GM12872 (cell line): ENCODE measurements at regions not wholly inside any gene's neighbourhood (a gene's known extent, or its start where the extent isn't known, plus 50 kb on each side); places are given as distances from the start of the nearest gene placed in this dataset.

Source experiments
- TF ChIP-seq, protein P1 (sequence below): IDR thresholded peaks from 3 replicates; pipeline ENCODE4 v1.5.1; 2011; ENCODE audit warnings: low read depth, mild to moderate bottlenecking, low read length, moderate library complexity; ENCODE audit not compliant: insufficient read depth

DNA sequence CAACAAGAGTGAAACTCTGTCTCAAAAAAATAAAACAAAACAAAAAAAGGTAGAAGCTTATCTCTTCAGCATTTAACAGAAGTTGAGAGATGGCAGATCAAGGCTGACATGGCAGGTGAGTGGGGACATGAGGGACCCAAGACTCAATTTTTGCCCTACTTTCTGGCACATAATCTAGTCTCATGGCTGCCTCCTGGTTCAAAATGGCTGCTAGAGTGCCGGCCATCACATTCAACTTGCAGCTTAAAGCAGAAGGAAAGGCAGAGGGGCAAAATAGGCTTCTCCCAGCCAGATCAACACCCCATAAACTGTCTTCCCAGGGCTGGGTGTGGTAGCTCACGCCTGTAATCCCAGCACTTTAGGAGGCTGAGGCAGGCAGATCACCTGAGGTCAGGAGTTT is 784.9 kb downstream of the MED13L start:
- TF ChIP-seq, protein P1, sequence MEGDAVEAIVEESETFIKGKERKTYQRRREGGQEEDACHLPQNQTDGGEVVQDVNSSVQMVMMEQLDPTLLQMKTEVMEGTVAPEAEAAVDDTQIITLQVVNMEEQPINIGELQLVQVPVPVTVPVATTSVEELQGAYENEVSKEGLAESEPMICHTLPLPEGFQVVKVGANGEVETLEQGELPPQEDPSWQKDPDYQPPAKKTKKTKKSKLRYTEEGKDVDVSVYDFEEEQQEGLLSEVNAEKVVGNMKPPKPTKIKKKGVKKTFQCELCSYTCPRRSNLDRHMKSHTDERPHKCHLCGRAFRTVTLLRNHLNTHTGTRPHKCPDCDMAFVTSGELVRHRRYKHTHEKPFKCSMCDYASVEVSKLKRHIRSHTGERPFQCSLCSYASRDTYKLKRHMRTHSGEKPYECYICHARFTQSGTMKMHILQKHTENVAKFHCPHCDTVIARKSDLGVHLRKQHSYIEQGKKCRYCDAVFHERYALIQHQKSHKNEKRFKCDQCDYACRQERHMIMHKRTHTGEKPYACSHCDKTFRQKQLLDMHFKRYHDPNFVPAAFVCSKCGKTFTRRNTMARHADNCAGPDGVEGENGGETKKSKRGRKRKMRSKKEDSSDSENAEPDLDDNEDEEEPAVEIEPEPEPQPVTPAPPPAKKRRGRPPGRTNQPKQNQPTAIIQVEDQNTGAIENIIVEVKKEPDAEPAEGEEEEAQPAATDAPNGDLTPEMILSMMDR, result no peak

DNA sequence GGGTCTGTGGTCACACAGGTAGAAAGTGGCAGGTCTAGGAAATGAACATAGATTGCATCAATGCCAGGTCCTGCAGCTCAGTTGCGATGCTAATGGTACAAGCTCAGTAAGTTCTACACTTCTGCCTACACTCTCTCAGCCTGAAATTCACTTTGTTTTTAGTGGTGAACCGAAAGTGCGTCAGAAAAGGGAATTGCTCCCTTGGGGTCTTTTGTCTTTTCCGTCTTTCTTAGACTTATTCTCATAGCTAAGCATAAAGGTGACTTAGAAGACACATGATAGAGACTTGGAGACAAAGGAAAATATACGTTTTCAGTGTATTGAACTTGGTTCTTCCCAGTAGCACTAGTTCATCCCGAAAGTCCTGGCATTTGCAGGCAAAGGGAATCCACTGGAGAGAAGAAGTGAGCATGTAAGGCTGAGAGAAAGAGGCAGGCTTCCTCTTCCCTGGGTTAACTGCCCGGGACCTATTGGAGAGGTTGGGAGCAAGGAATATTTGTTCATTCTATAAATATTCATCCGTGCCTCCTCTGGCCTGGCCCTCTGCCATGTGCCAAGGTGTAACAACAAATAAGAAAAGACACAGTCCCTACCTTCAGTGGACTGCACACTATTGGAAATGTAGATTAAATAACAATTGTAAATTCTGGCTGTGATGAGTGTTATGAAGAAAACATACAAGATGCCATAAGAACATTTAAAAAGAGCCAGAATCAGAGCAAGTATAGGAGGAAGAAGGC is 785.8 kb downstream of the MED13L start:
- TF ChIP-seq, protein P1, result no peak

DNA sequence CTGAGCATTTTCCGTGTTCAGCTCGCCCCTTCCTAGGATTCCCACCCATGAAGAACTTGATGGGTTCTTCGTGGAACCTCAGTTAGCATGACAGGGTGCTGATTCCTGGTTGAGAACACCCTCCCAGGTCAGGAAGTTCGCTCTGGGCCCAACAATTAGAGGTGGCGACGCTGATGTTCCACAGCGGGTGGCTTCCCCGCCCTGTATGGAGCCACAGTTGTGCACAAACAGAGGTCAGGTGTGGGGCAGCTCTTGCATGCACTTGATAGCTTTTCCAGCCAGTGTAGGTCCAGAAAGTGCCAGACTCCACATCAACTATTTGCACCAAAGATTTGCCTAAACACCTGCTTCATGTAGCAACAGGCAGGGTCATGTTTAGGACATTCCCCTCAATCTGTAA is 788.2 kb downstream of the MED13L start:
- TF ChIP-seq, protein P1, result no peak

DNA sequence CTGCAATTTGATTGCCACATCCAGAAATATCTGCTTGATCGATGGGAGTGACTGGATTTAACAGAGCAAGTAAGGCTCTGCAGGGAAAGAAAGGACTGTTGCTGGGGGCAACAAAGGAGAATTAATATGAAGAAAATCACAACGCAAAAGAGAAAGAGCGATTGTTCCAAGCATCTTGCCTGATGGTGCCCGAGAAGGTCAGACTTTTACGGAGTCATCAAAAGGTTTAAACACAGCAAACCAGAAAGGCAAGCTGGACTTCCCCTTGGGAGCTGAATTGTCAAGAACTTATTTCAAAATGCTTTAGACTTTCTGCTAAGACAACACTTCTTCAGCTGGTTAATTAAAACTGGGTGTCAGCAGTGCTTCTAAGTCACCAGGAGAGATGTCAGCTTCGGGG is 791.5 kb downstream of the MED13L start:
- TF ChIP-seq, protein P1, result no peak

DNA sequence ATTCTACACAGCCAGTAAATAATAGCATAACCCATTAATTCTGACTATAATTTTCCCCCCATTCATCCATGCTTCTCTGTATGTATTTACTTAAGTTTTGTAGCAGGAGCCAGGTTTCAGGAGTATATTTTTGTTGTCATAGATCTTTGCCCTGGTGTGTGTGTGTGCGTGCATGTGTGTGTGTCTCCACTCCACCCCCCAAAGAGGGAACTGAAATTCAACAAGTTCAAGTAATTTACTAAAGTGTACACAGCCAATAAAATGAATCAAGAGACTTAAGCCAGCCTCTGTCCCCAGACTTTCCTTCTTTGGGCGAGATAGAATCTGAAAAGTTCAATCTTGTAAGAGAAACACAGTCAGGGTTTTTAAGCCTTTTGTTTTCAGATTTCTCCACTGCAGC is 792.0 kb downstream of the MED13L start:
- TF ChIP-seq, protein P1, result no peak

DNA sequence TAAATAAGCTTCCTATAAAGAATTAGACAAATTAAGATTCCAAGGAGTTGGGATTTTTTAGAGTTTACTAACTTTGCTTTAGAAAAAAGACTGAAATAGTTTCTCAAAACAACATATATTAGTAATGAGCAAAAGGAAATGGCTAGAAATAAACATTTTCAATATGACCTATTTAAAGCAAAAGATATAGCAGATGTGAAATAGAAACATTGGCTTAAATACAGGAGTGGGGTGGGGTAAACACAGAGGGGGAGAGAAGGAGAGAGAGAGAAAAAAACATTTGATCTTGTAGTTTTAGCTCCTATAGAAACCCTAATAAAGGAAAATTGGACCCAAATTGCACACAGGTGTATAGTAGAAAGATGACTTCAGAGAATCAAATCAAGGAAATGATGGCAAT is 794.5 kb downstream of the MED13L start:
- TF ChIP-seq, protein P1, result no peak

DNA sequence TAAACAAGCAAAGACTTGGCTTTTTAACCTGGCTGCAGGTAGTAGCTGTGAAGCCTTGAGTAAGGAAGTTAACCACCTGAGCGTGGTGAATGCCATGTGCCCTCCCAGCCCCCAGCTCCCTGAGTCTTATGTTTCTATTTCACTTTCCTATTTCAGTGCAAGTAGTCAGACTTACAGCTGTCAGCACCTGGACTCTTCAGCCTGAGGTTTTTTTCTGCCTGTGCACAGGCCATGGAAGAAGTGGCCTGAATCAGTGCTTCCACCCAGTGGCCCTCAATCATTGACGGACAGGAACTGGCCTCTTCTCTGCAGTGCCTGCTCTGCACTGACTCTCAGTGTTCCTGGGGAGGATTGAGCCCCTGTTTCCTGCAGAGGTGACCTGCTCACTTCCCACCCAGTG is 796.4 kb downstream of the MED13L start:
- TF ChIP-seq, protein P1, result no peak
